IMR-90 (cell line): ENCODE measurements at regions not wholly inside any gene's neighbourhood (a gene's known extent, or its start where the extent isn't known, plus 50 kb on each side); places are given as distances from the start of the nearest gene placed in this dataset.

Experiments
- ATAC-seq: fragments of 200-7000 bp; cut with Tn5 transposase; 2 replicates; pipeline ENCODE4 v1.9.1; 2020; ENCODE audit warnings: low read depth, mild to moderate bottlenecking, moderate library complexity
- BruUV-seq: library from RNA; stranded (reverse); fragments of 400-500 nt; replicated peaks from 2 replicates; lab custom pipeline; 2021; lab: Mats Ljungman, UMichigan
- CTCF ChIA-PET: fragments of 300-600 bp; formaldehyde crosslinking; extraction: SDS; loops from one replicate; lab custom pipeline; 2021; ENCODE audit warnings: antibody characterized with exemption; lab: Yijun Ruan, JAX
- POLR2A ChIA-PET: fragments of 300-600 bp; sonication (Branson Sonifier 250); formaldehyde crosslinking; loops from one replicate; lab custom pipeline; 2022; ENCODE audit warnings: antibody characterized with exemption; ENCODE audit not compliant: unreplicated experiment; lab: Charles Lee
- DNase-seq: peaks from one replicate; pipeline ENCODE4 v3.0.0; 2013
- H2AFZ ChIP-seq: replicated peaks from 2 replicates; pipeline ENCODE3; 2013; ENCODE audit warnings: low read length, mild to moderate bottlenecking; ENCODE audit not compliant: poor library complexity
- H2AK5ac ChIP-seq: 2 replicates; pipeline ENCODE4 v1.6.1; 2013; ENCODE audit warnings: low read depth, low read length, inconsistent platforms
- H2AK9ac ChIP-seq: replicated peaks from 2 replicates; pipeline ENCODE3; 2013; ENCODE audit warnings: mild to moderate bottlenecking, low read depth, low read length, moderate library complexity; ENCODE audit not compliant: poor library complexity
- H2BK120ac ChIP-seq: 2 replicates; pipeline ENCODE4 v1.6.1; 2013; ENCODE audit warnings: low read depth, low read length, inconsistent platforms
- H2BK15ac ChIP-seq: 3 replicates; pipeline ENCODE4 v1.6.1; 2013; ENCODE audit warnings: low read depth, low read length, inconsistent platforms
- H2BK20ac ChIP-seq: 2 replicates; pipeline ENCODE4 v1.6.1; 2013; ENCODE audit warnings: low read depth, mild to moderate bottlenecking, inconsistent platforms, low read length, moderate library complexity
- H2BK5ac ChIP-seq: 2 replicates; pipeline ENCODE4 v1.6.1; 2013; ENCODE audit warnings: mild to moderate bottlenecking, low read depth, low read length, inconsistent platforms; ENCODE audit not compliant: poor library complexity, severe bottlenecking
- H3K14ac ChIP-seq: replicated peaks from 2 replicates; pipeline ENCODE4 v1.6.1; 2013; ENCODE audit warnings: low read depth, low read length, inconsistent platforms
- H3K18ac ChIP-seq: 2 replicates; pipeline ENCODE4 v1.6.1; 2013; ENCODE audit warnings: low read depth, low read length, control low read depth
- H3K23ac ChIP-seq: 2 replicates; pipeline ENCODE4 v1.6.1; 2013; ENCODE audit warnings: low read depth, low read length, inconsistent platforms
- H3K27ac ChIP-seq: 2 replicates; pipeline ENCODE4 v1.5.1; 2013; ENCODE audit warnings: mild to moderate bottlenecking, control low read depth, low read length; ENCODE audit not compliant: insufficient read depth
- H3K27me3 ChIP-seq: 2 replicates; pipeline ENCODE4 v1.6.1; 2013; ENCODE audit warnings: low read length; ENCODE audit not compliant: control insufficient read depth, insufficient read depth
- H3K36me3 ChIP-seq: 2 replicates; pipeline ENCODE4 v1.6.1; 2013; ENCODE audit warnings: low read length, mixed read lengths; ENCODE audit not compliant: control insufficient read depth, insufficient read depth
- H3K4ac ChIP-seq: 2 replicates; pipeline ENCODE4 v1.6.1; 2013; ENCODE audit warnings: low read depth, low read length, inconsistent platforms
- H3K4me1 ChIP-seq: 2 replicates; pipeline ENCODE4 v1.6.1; 2013; ENCODE audit warnings: low read length, mixed read lengths; ENCODE audit not compliant: control insufficient read depth, insufficient read depth
- H3K4me2 ChIP-seq: 2 replicates; pipeline ENCODE4 v1.6.1; 2013; ENCODE audit warnings: low read depth, mild to moderate bottlenecking, control low read depth, low read length, moderate library complexity
- H3K4me3 ChIP-seq: 2 replicates; pipeline ENCODE4 v1.5.1; 2013; ENCODE audit warnings: low read depth, mild to moderate bottlenecking, control low read depth, low read length, moderate library complexity; ENCODE audit not compliant: insufficient read depth
- H3K56ac ChIP-seq: 2 replicates; pipeline ENCODE4 v1.6.1; 2013; ENCODE audit warnings: low read length, inconsistent platforms; ENCODE audit not compliant: insufficient read depth; ENCODE audit errors: extremely low read depth
- H3K79me1 ChIP-seq, 2 experiments: 2 replicates each; pipeline ENCODE4 v1.6.1; 2013; ENCODE audit warnings: low read length in 2 of 2, inconsistent platforms in 1 of 2, low read depth in 1 of 2
- H3K9ac ChIP-seq: 2 replicates; pipeline ENCODE4 v1.6.1; 2013; ENCODE audit warnings: low read depth, low read length, control low read depth
- H3K9me1 ChIP-seq: 2 replicates; pipeline ENCODE4 v1.6.1; 2013; ENCODE audit warnings: low read length, inconsistent platforms; ENCODE audit not compliant: insufficient read depth
- H3K9me3 ChIP-seq: 2 replicates; pipeline ENCODE4 v1.6.1; 2013; ENCODE audit warnings: low read length; ENCODE audit not compliant: control insufficient read depth, insufficient read depth
- H4K20me1 ChIP-seq: 2 replicates; pipeline ENCODE4 v1.6.1; 2013; ENCODE audit warnings: low read length, inconsistent platforms; ENCODE audit not compliant: insufficient read depth
- H4K5ac ChIP-seq: 2 replicates; pipeline ENCODE4 v1.6.1; 2013; ENCODE audit warnings: mild to moderate bottlenecking, low read depth, low read length, control low read depth
- H4K8ac ChIP-seq, 2 experiments: 2 replicates each; pipeline ENCODE4 v1.6.1; 2013; ENCODE audit warnings: low read depth in 2 of 2, low read length in 2 of 2, control low read depth in 1 of 2, inconsistent platforms in 1 of 2
- H4K91ac ChIP-seq: 2 replicates; pipeline ENCODE4 v1.6.1; 2013; ENCODE audit warnings: low read depth, low read length, inconsistent platforms; ENCODE audit not compliant: insufficient read depth
- BHLHE40 ChIP-seq: fragments of 150-350 bp; IDR thresholded peaks from 2 replicates; pipeline ENCODE4 v1.6.1; 2016; ENCODE audit warnings: mild to moderate bottlenecking, low read depth, low read length
- CEBPB ChIP-seq: IDR thresholded peaks from 2 replicates; pipeline ENCODE4 v1.6.1; 2012; ENCODE audit warnings: low read depth, low read length, improper control_type of control experiment
- CHD1 ChIP-seq: IDR thresholded peaks from 2 replicates; pipeline ENCODE4 v1.6.1; 2012; ENCODE audit warnings: low read depth, low read length, improper control_type of control experiment
- ELK1 ChIP-seq: fragments of 150-350 bp; IDR thresholded peaks from 2 replicates; pipeline ENCODE4 v1.6.1; 2016; ENCODE audit warnings: low read depth, mild to moderate bottlenecking, low read length, moderate library complexity, borderline replicate concordance
- FOS ChIP-seq: fragments of 150-350 bp; IDR thresholded peaks from 2 replicates; pipeline ENCODE4 v1.6.1; 2016; ENCODE audit warnings: low read depth, low read length
- MAFK ChIP-seq: IDR thresholded peaks from 2 replicates; pipeline ENCODE4 v1.6.1; 2012; ENCODE audit warnings: low read depth, low read length, improper control_type of control experiment
- MAZ ChIP-seq: IDR thresholded peaks from 2 replicates; pipeline ENCODE4 v1.6.1; 2012; ENCODE audit warnings: low read depth, mild to moderate bottlenecking, low read length, improper control_type of control experiment, moderate library complexity, borderline replicate concordance
- MXI1 ChIP-seq: IDR thresholded peaks from 2 replicates; pipeline ENCODE4 v1.6.1; 2012; ENCODE audit warnings: low read depth, mild to moderate bottlenecking, low read length, moderate library complexity, borderline replicate concordance
- NFE2L2 ChIP-seq: fragments of 150-350 bp; IDR thresholded peaks from 2 replicates; pipeline ENCODE4 v1.6.1; 2016; ENCODE audit warnings: low read depth, mild to moderate bottlenecking, low read length
- POLR2A ChIP-seq: IDR thresholded peaks from 2 replicates; pipeline ENCODE4 v1.6.1; 2012; ENCODE audit warnings: mild to moderate bottlenecking, low read depth, low read length
- RAD21 ChIP-seq: IDR thresholded peaks from 2 replicates; pipeline ENCODE4 v1.6.1; 2012; ENCODE audit warnings: low read length, improper control_type of control experiment
- RCOR1 ChIP-seq: IDR thresholded peaks from 2 replicates; pipeline ENCODE4 v1.6.1; 2012; ENCODE audit warnings: mild to moderate bottlenecking, low read length, improper control_type of control experiment; ENCODE audit not compliant: insufficient replicate concordance
- RFX5 ChIP-seq: IDR thresholded peaks from 2 replicates; pipeline ENCODE4 v1.8.0; 2012; ENCODE audit warnings: low read depth, mild to moderate bottlenecking, low read length, moderate library complexity
- SMC3 ChIP-seq: fragments of 150-350 bp; IDR thresholded peaks from 2 replicates; pipeline ENCODE4 v1.6.1; 2016; ENCODE audit warnings: low read depth, mild to moderate bottlenecking, antibody characterized with exemption, low read length, moderate library complexity
- USF2 ChIP-seq: fragments of 150-350 bp; IDR thresholded peaks from 2 replicates; pipeline ENCODE4 v1.6.1; 2017; ENCODE audit warnings: mild to moderate bottlenecking, antibody characterized with exemption, low read length, low read depth
- WGBS, 2 experiments: methylation state at CpG; one replicate each; pipeline versions ENCODE4 v1.1.5 to v1.1.7; 2013; ENCODE audit warnings: missing lambda C conversion rate in 2 of 2; ENCODE audit not compliant: insufficient read length in 1 of 2; ENCODE audit errors: extremely low coverage in 2 of 2; 5-methylcytosine and 5-hydroxymethylcytosine counted together
- dilution Hi-C: fragments of 300-500 bp; cut with HindIII; formaldehyde crosslinking; loops from one replicate; pipeline ENCODE4 v1.14.3; 2018; ENCODE audit warnings: low sequenced_read_pairs; ENCODE audit not compliant: unreplicated experiment
- in situ Hi-C: fragments of 300-500 bp; cut with MboI; formaldehyde crosslinking; loops from 3 replicates; pipeline ENCODE4 v1.14.3; 2019; ENCODE audit warnings: low sequenced_read_pairs, inconsistent platforms, mixed read lengths
- intact Hi-C: fragments of 100-400 bp; cut with micrococcal nuclease; formaldehyde crosslinking; loops from 2 replicates; pipeline ENCODE4 v1.10.0; 2022
- TF ChIP-seq, protein P1 (sequence below): conservative IDR thresholded peaks from 2 replicates; pipeline ENCODE4 v1.5.1; 2012; ENCODE audit warnings: mild to moderate bottlenecking, low read depth, low read length, improper control_type of control experiment

- H3K27ac ChIP-seq, result no peak overlapping the region
- no peaks in the 10 kb centered on the region for H3K9me1 ChIP-seq
- no peak overlapping the region for H2BK15ac ChIP-seq
- H2AK5ac ChIP-seq, result no peak overlapping the region
- TF ChIP-seq, protein P1, sequence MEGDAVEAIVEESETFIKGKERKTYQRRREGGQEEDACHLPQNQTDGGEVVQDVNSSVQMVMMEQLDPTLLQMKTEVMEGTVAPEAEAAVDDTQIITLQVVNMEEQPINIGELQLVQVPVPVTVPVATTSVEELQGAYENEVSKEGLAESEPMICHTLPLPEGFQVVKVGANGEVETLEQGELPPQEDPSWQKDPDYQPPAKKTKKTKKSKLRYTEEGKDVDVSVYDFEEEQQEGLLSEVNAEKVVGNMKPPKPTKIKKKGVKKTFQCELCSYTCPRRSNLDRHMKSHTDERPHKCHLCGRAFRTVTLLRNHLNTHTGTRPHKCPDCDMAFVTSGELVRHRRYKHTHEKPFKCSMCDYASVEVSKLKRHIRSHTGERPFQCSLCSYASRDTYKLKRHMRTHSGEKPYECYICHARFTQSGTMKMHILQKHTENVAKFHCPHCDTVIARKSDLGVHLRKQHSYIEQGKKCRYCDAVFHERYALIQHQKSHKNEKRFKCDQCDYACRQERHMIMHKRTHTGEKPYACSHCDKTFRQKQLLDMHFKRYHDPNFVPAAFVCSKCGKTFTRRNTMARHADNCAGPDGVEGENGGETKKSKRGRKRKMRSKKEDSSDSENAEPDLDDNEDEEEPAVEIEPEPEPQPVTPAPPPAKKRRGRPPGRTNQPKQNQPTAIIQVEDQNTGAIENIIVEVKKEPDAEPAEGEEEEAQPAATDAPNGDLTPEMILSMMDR, result no peak
- TF ChIP-seq SMC3 (no peak), CEBPB (no peak), MXI1 (no peak), ELK1 (no peak), MAZ (no peak), POLR2A (no peak), RCOR1 (no peak), NFE2L2 (no peak), BHLHE40 (no peak), MAFK (no peak), RFX5 (no peak), CHD1 (no peak), RAD21 (no peak), FOS (no peak), USF2 (no peak)
- CTCF ChIA-PET, result no interaction called here
- DNase-seq (no peak), ATAC-seq (no peak)
- no peak overlapping the region for H3K56ac ChIP-seq
- H2AFZ ChIP-seq, result no peak overlapping the region
- no peak overlapping the region for H3K23ac ChIP-seq
- H4K5ac ChIP-seq, result no peak overlapping the region
- POLR2A ChIA-PET, result no interaction called here
- in situ Hi-C loops (no loop called here), intact Hi-C loops (no loop called here), dilution Hi-C loops (no loop called here)
- no peaks in the 10 kb centered on the region for H3K79me1 ChIP-seq
- no peak overlapping the region for H3K4ac ChIP-seq
- H3K18ac ChIP-seq, result no peak overlapping the region
- H4K20me1 ChIP-seq, result no peaks in the 10 kb centered on the region
- H2BK120ac ChIP-seq, result no peak overlapping the region
- peaks cover 2% of the 10 kb centered on the region; the same call in 1 of the 2 replicates for H3K9me3 ChIP-seq
- no peak overlapping the region for H2AK9ac ChIP-seq
- H4K8ac ChIP-seq, result no peak overlapping the region
- no peaks in the 10 kb centered on the region for H3K4me1 ChIP-seq
- H3K14ac ChIP-seq, result no peak overlapping the region
- BruUV-seq, result no TSS peak
- no peak overlapping the region for H2BK20ac ChIP-seq
- no peaks in the 10 kb centered on the region for H3K27me3 ChIP-seq
- H3K4me3 ChIP-seq, result no peak overlapping the region
- no peak overlapping the region for H2BK5ac ChIP-seq
- H3K36me3 ChIP-seq, result no peaks in the 10 kb centered on the region
- no peak overlapping the region for H4K91ac ChIP-seq
- 87% methylated on average over 6 of the region's 24 CpGs; no CpG with 5 or more reads in 1 of the 2 experiments for WGBS, 2 experiments
- no peak overlapping the region for H3K9ac ChIP-seq
- H3K4me2 ChIP-seq, result no peak overlapping the region
Observed at GRCh38 chr2:131835621-131836091, 308.0 kb downstream of the CCDC74A start.
